Endothelial cell of umbilical vein (primary cell): ENCODE measurements at regions not wholly inside any gene's neighbourhood (a gene's known extent, or its start where the extent isn't known, plus 50 kb on each side); places are given as distances from the start of the nearest gene placed in this dataset.

ENCODE experiments used
- BruUV-seq: library from RNA; stranded (reverse); fragments of 400-500 nt; replicated peaks from 2 replicates; lab custom pipeline; 2021; lab: Mats Ljungman, UMichigan
- CTCF ChIA-PET: fragments of 300-600, 350-600 bp; sonication (Branson Sonifier 250); formaldehyde crosslinking; loops from one replicate; lab custom pipeline; 2021; ENCODE audit warnings: antibody characterized with exemption, inconsistent platforms; lab: Charles Lee
- POLR2A ChIA-PET: fragments of 300-600, 350-600 bp; sonication (Branson Sonifier 250); formaldehyde crosslinking; loops from one replicate; lab custom pipeline; 2021; ENCODE audit warnings: antibody characterized with exemption, inconsistent platforms; lab: Charles Lee
- DNase-seq: peaks from one replicate; pipeline ENCODE4 v3.0.0-alpha.2; 2011; ENCODE audit warnings: low read depth, low spot score
- FAIRE-seq: peaks from 2 replicates; lab custom pipeline; 2011; peaks lifted over from hg19 to GRCh38; lab: Jason Lieb, UNC
- H2AFZ ChIP-seq: 2 replicates; pipeline ENCODE4 v1.6.0; 2012; ENCODE audit warnings: low read depth, low read length, control low read depth, inconsistent platforms
- H3K27ac ChIP-seq: 2 replicates; pipeline ENCODE4 v1.5.1; 2011; ENCODE audit warnings: low read depth, mild to moderate bottlenecking, control low read depth, low read length, moderate library complexity; ENCODE audit not compliant: insufficient read depth
- H3K27me3 ChIP-seq, 2 experiments: 2 replicates each; pipeline versions ENCODE4 v1.6.0 to v1.6.1; 2011; ENCODE audit warnings: low read length in 2 of 2, mixed read lengths in 1 of 2; ENCODE audit not compliant: control insufficient read depth in 2 of 2, insufficient read depth in 2 of 2
- H3K36me3 ChIP-seq, 2 experiments: 2 replicates in 1 of 2; 3 replicates in 1 of 2; pipeline ENCODE4 v1.5.1; 2011; ENCODE audit warnings: low read length in 2 of 2, mild to moderate bottlenecking in 1 of 2, moderate library complexity in 1 of 2; ENCODE audit not compliant: control insufficient read depth in 2 of 2, insufficient read depth in 2 of 2; ENCODE audit errors: extremely low read depth in 1 of 2
- H3K4me1 ChIP-seq: 3 replicates; pipeline ENCODE4 v1.5.1; 2011; ENCODE audit warnings: mild to moderate bottlenecking, low read length; ENCODE audit not compliant: control insufficient read depth, insufficient read depth; ENCODE audit errors: extremely low read depth
- H3K4me2 ChIP-seq: 2 replicates; pipeline ENCODE4 v1.6.1; 2011; ENCODE audit warnings: low read length, control low read depth, mixed read lengths; ENCODE audit not compliant: insufficient read depth
- H3K4me3 ChIP-seq, 3 experiments: fragments of 200-600 bp in 1 of 3; sonication (generic), shearing (Covaris generic) in 1 of 3; replicated peaks in 1 of 3; 2 replicates each; pipeline ENCODE4 v1.5.1; 2011 to 2016; ENCODE audit warnings: control low read depth in 3 of 3, low read length in 3 of 3, mild to moderate bottlenecking in 2 of 3, inconsistent platforms in 1 of 3, low read depth in 1 of 3, moderate library complexity in 1 of 3; ENCODE audit not compliant: insufficient read depth in 1 of 3
- H3K79me2 ChIP-seq: 2 replicates; pipeline ENCODE4 v1.6.0; 2012; ENCODE audit warnings: low read length, inconsistent platforms; ENCODE audit not compliant: control insufficient read depth, insufficient read depth
- H3K9ac ChIP-seq: replicated peaks from 2 replicates; pipeline ENCODE3; 2011; ENCODE audit warnings: low read length, control low read depth; ENCODE audit not compliant: insufficient read depth; ENCODE audit errors: extremely low read depth
- H3K9me1 ChIP-seq: replicated peaks from 3 replicates; pipeline ENCODE4 v1.6.0; 2011; ENCODE audit warnings: mild to moderate bottlenecking, low read length; ENCODE audit not compliant: control insufficient read depth, insufficient read depth; ENCODE audit errors: extremely low read depth
- H3K9me3 ChIP-seq: replicated peaks from 2 replicates; pipeline ENCODE4 v1.5.1; 2012; ENCODE audit warnings: low read length, inconsistent platforms; ENCODE audit not compliant: control insufficient read depth, insufficient read depth
- H4K20me1 ChIP-seq: replicated peaks from 2 replicates; pipeline ENCODE3; 2011; ENCODE audit warnings: mild to moderate bottlenecking, low read length; ENCODE audit not compliant: control insufficient read depth, insufficient read depth; ENCODE audit errors: extremely low read depth
- CTCF ChIP-seq, 2 donors: IDR thresholded peaks; 1 replicate in 1 of 2; 2 replicates in 1 of 2; pipeline ENCODE4 v1.5.1; 2011; ENCODE audit warnings: low read length in 2 of 2, mild to moderate bottlenecking in 2 of 2, moderate library complexity in 2 of 2, control low read depth in 1 of 2, inconsistent platforms in 1 of 2, low read depth in 1 of 2; ENCODE audit not compliant: insufficient read depth in 1 of 2; ENCODE audit errors: extremely low read depth in 1 of 2
- EZH2 ChIP-seq: IDR thresholded peaks from 2 replicates; pipeline ENCODE4 v1.6.1; 2012; ENCODE audit warnings: borderline replicate concordance, low read depth, mild to moderate bottlenecking, moderate library complexity, low read length, inconsistent platforms; ENCODE audit not compliant: severe bottlenecking
- FOS ChIP-seq: IDR thresholded peaks from 2 replicates; pipeline ENCODE4 v1.6.1; 2011; ENCODE audit warnings: mild to moderate bottlenecking, low read length, moderate library complexity, borderline replicate concordance; ENCODE audit not compliant: insufficient read depth
- GATA2 ChIP-seq: IDR thresholded peaks from 2 replicates; pipeline ENCODE4 v1.7.0; 2011; ENCODE audit warnings: low read depth, mild to moderate bottlenecking, moderate library complexity, mixed read lengths, low read length; ENCODE audit not compliant: insufficient read length, insufficient read depth
- JUN ChIP-seq: IDR thresholded peaks from 2 replicates; pipeline ENCODE4 v1.6.1; 2011; ENCODE audit warnings: borderline replicate concordance, low read depth; ENCODE audit not compliant: insufficient read length, insufficient read depth
- MAX ChIP-seq: IDR thresholded peaks from 2 replicates; pipeline ENCODE4 v1.6.1; 2011; ENCODE audit not compliant: insufficient read depth, insufficient read length
- MYC ChIP-seq: IDR thresholded peaks from one replicate; pipeline ENCODE4 v1.6.1; 2011; ENCODE audit warnings: mild to moderate bottlenecking, low read depth, low read length
- POLR2A ChIP-seq: IDR thresholded peaks from 2 replicates; pipeline ENCODE4 v1.6.1; 2012; ENCODE audit warnings: low read depth, mild to moderate bottlenecking, control low read depth, low read length
- POLR2AphosphoS5 ChIP-seq: IDR thresholded peaks from 2 replicates; pipeline ENCODE4 v1.6.1; 2012; ENCODE audit warnings: low read depth, mild to moderate bottlenecking, control low read depth, low read length, moderate library complexity; ENCODE audit not compliant: insufficient read depth
- dilution Hi-C: fragments of 300-500 bp; cut with MboI; formaldehyde crosslinking; loops from one replicate; pipeline ENCODE4 v1.15.0; 2019; ENCODE audit warnings: low sequenced_read_pairs; ENCODE audit not compliant: extremely low pct_ligation_motif_present
- intact Hi-C: fragments of 100-400 bp; cut with micrococcal nuclease; formaldehyde crosslinking; loops from one replicate; pipeline ENCODE4 v1.10.0; 2022

- peaks cover 7% of the 10 kb centered on the region for H3K4me1 ChIP-seq
- intact Hi-C loops (no loop called here), dilution Hi-C loops (no loop called here)
- no peak for TF ChIP-seq CTCF (IDR thresholded peaks at IDR 0.05; ENCODE audit: extremely low read depth in 1 of 2, insufficient read depth in 1 of 2, low read depth in 1 of 2, low read length in 2 of 2)
- no peak for TF ChIP-seq GATA2
- no peak for TF ChIP-seq JUN
- no peak for TF ChIP-seq POLR2A
- TF ChIP-seq POLR2AphosphoS5, result no peak
- no peak for TF ChIP-seq MYC
- no peak for TF ChIP-seq EZH2
- TF ChIP-seq MAX, result no peak
- TF ChIP-seq FOS, result no peak
- H3K4me2 ChIP-seq, result no peak overlapping the region
- H3K9me3 ChIP-seq, result no peaks in the 10 kb centered on the region
- POLR2A ChIA-PET, result no interaction called here
- no peaks in the 10 kb centered on the region for H4K20me1 ChIP-seq
- DNase-seq (no peak), FAIRE-seq (no peak)
- H3K27me3 ChIP-seq, result no peaks in the 10 kb centered on the region
- no TSS peak for BruUV-seq
- H3K27ac ChIP-seq, result no peak overlapping the region
- no peaks in the 10 kb centered on the region for H3K79me2 ChIP-seq
- H3K9me1 ChIP-seq, result no peaks in the 10 kb centered on the region
- CTCF ChIA-PET, result interaction anchor here (1.6 kb wide), 1 partner anchor 12 kb away, joined by 5 read pairs; no protein-coding TSS in a partner anchor
- no peak overlapping the region for H3K4me3 ChIP-seq
- H3K9ac ChIP-seq, result no peak overlapping the region
- no peak overlapping the region for H2AFZ ChIP-seq
- H3K36me3 ChIP-seq, result no peaks in the 10 kb centered on the region
These were observed 77.3 kb upstream of the GADD45A start for GRCh38 chr1:67607699-67608098.
